ENCODE measurements at regions not wholly inside any gene's neighbourhood (a gene's known extent, or its start where the extent isn't known, plus 50 kb on each side); places are given as distances from the start of the nearest gene placed in this dataset.

- Mint-ChIP-seq H3K4me3 (no peak overlapping the region), H3K27ac (ENCODE audit: unreplicated experiment) (no peak overlapping the region), H3K4me1 (peaks cover 10% of the 10 kb centered on the region), H3K9me3 (peaks cover 5% of the 10 kb centered on the region), H3K27me3 (ENCODE audit: low read depth) (no peaks in the 10 kb centered on the region), H3K36me3 (ENCODE audit: low read depth) (no peaks in the 10 kb centered on the region)
- no peak for TF ChIP-seq CTCF (conservative IDR thresholded peaks at IDR 0.05)
- no peak for DNase-seq (ENCODE audit: low read depth, low spot score)
Measured at GRCh38 chr15:98438326-98438725, 210.0 kb upstream of the IGF1R start.

GRCh38 chr15:98438907-98439306, 209.4 kb upstream of the IGF1R start:
- no peak overlapping the region for H3K4me3 Mint-ChIP-seq
- peaks cover 5% of the 10 kb centered on the region for H3K9me3 Mint-ChIP-seq

GRCh38 chr15:98439523-98439942, 208.8 kb upstream of the IGF1R start:
- H3K4me3 Mint-ChIP-seq: no peak overlapping the region
- H3K36me3 Mint-ChIP-seq (ENCODE audit: low read depth): no peaks in the 10 kb centered on the region
- H3K27me3 Mint-ChIP-seq (ENCODE audit: low read depth): peaks cover 3% of the 10 kb centered on the region
- H3K4me1 Mint-ChIP-seq: peaks cover 10% of the 10 kb centered on the region
- no peak overlapping the region for H3K27ac Mint-ChIP-seq (ENCODE audit: unreplicated experiment)
- peaks cover 5% of the 10 kb centered on the region for H3K9me3 Mint-ChIP-seq
- no peak for DNase-seq (ENCODE audit: low read depth, low spot score)
- TF ChIP-seq CTCF (conservative IDR thresholded peaks at IDR 0.05): no peak

More at GRCh38 chr15:98438907-98439306, 209.4 kb upstream of the IGF1R start:
- no peak for TF ChIP-seq CTCF (conservative IDR thresholded peaks at IDR 0.05)
- no peaks in the 10 kb centered on the region for H3K36me3 Mint-ChIP-seq (ENCODE audit: low read depth)
- H3K4me1 Mint-ChIP-seq: peaks cover 10% of the 10 kb centered on the region
- DNase-seq (ENCODE audit: low read depth, low spot score): no peak
- peaks cover under 1% of the 10 kb centered on the region for H3K27me3 Mint-ChIP-seq (ENCODE audit: low read depth)
- H3K27ac Mint-ChIP-seq (ENCODE audit: unreplicated experiment): no peak overlapping the region

GRCh38 chr15:98440917-98441316, 207.4 kb upstream of the IGF1R start:
- Mint-ChIP-seq H3K36me3 (ENCODE audit: low read depth) (no peaks in the 10 kb centered on the region), H3K4me1 (peaks cover 10% of the 10 kb centered on the region), H3K9me3 (peaks cover 5% of the 10 kb centered on the region), H3K27me3 (ENCODE audit: low read depth) (peaks cover 3% of the 10 kb centered on the region), H3K4me3 (no peak overlapping the region), H3K27ac (ENCODE audit: unreplicated experiment) (peak overlapping the region; percentile 64)
- no peak for DNase-seq (ENCODE audit: low read depth, low spot score)
- TF ChIP-seq CTCF (conservative IDR thresholded peaks at IDR 0.05): no peak

GRCh38 chr15:98441599-98441998, 206.7 kb upstream of the IGF1R start:
- no peak for TF ChIP-seq CTCF (conservative IDR thresholded peaks at IDR 0.05)
- Mint-ChIP-seq H3K27me3 (ENCODE audit: low read depth) (peaks cover 3% of the 10 kb centered on the region), H3K27ac (ENCODE audit: unreplicated experiment) (no peak overlapping the region), H3K36me3 (ENCODE audit: low read depth) (no peaks in the 10 kb centered on the region), H3K9me3 (peaks cover 8% of the 10 kb centered on the region), H3K4me3 (no peak overlapping the region), H3K4me1 (peaks cover 10% of the 10 kb centered on the region)
- DNase-seq (ENCODE audit: low read depth, low spot score): no peak

- peak; percentile 63 for DNase-seq (ENCODE audit: low read depth, low spot score)
- Mint-ChIP-seq H3K27ac (ENCODE audit: unreplicated experiment) (no peak overlapping the region), H3K27me3 (ENCODE audit: low read depth) (peaks cover 3% of the 10 kb centered on the region), H3K4me3 (no peak overlapping the region), H3K9me3 (peaks cover 12% of the 10 kb centered on the region), H3K36me3 (ENCODE audit: low read depth) (no peaks in the 10 kb centered on the region), H3K4me1 (peaks cover 10% of the 10 kb centered on the region)
- TF ChIP-seq CTCF (conservative IDR thresholded peaks at IDR 0.05): peak; percentile 96
Measured at GRCh38 chr15:98442379-98442833, 205.9 kb upstream of the IGF1R start.
